ENCODE measurements at regions not wholly inside any gene's neighbourhood (a gene's known extent, or its start where the extent isn't known, plus 50 kb on each side); places are given as distances from the start of the nearest gene placed in this dataset.

- Mint-ChIP-seq H3K4me3 (no peak overlapping the region), H3K27me3 (no peaks in the 10 kb centered on the region), H3K4me1 (no peaks in the 10 kb centered on the region), H3K27ac (no peak overlapping the region), H3K36me3 (no peaks in the 10 kb centered on the region), H3K9me3 (peaks cover 5 to 19% (median 10%) of the 10 kb centered on the region in 5 donors)
- H3K27ac ChIP-seq (ENCODE audit: low read depth, low read length) = no peak overlapping the region
- no peaks in the 10 kb centered on the region for H3K4me1 ChIP-seq (ENCODE audit: insufficient read depth, low read length)
- POLR2A ChIA-PET = no interaction called here
- no peaks in the 10 kb centered on the region for H3K27me3 ChIP-seq (ENCODE audit: insufficient read depth, low read length, poor library complexity, severe bottlenecking)
- H3K36me3 ChIP-seq (ENCODE audit: insufficient read depth, low read length) = no peaks in the 10 kb centered on the region
- DNase-seq = no peak
- H3K4me3 ChIP-seq (ENCODE audit: low read length) = no peak overlapping the region
- H3K9me3 ChIP-seq (ENCODE audit: low read length) = no peaks in the 10 kb centered on the region
- CTCF ChIA-PET = no interaction called here
These were observed 250.8 kb upstream of the MBL2 start for GRCh38 chr10:53023411-53023810.

GRCh38 chr10:53022611-53023088, 250.1 kb upstream of the MBL2 start:
- H3K27ac ChIP-seq (ENCODE audit: low read depth, low read length) = no peak overlapping the region
- H3K4me1 ChIP-seq (ENCODE audit: insufficient read depth, low read length) = no peaks in the 10 kb centered on the region
- Mint-ChIP-seq H3K27ac (no peak overlapping the region), H3K9me3 (peaks cover 5 to 19% (median 14%) of the 10 kb centered on the region in 5 donors), H3K36me3 (no peaks in the 10 kb centered on the region), H3K4me1 (no peaks in the 10 kb centered on the region), H3K4me3 (no peak overlapping the region), H3K27me3 (no peaks in the 10 kb centered on the region)
- H3K4me3 ChIP-seq (ENCODE audit: low read length) = no peak overlapping the region
- ChIA-PET POLR2A (no interaction called here), CTCF (no interaction called here)
- DNase-seq = no peak
- H3K9me3 ChIP-seq (ENCODE audit: low read length) = no peaks in the 10 kb centered on the region
- H3K27me3 ChIP-seq (ENCODE audit: insufficient read depth, low read length, poor library complexity, severe bottlenecking) = no peaks in the 10 kb centered on the region
- no peaks in the 10 kb centered on the region for H3K36me3 ChIP-seq (ENCODE audit: insufficient read depth, low read length)

- H3K27me3 Mint-ChIP-seq = no peaks in the 10 kb centered on the region
- POLR2A ChIA-PET = no interaction called here
- peaks cover 3 to 44% (median 12%) of the 10 kb centered on the region in 5 donors for H3K9me3 Mint-ChIP-seq
- no peaks in the 10 kb centered on the region for H3K4me1 ChIP-seq (ENCODE audit: insufficient read depth, low read length)
- H3K27ac ChIP-seq (ENCODE audit: low read depth, low read length) = no peak overlapping the region
- CTCF ChIA-PET = no interaction called here
- H3K27me3 ChIP-seq (ENCODE audit: insufficient read depth, low read length, poor library complexity, severe bottlenecking) = no peaks in the 10 kb centered on the region
- no peak overlapping the region for H3K4me3 ChIP-seq (ENCODE audit: low read length)
- no peaks in the 10 kb centered on the region for H3K36me3 ChIP-seq (ENCODE audit: insufficient read depth, low read length)
- H3K4me1 Mint-ChIP-seq = no peaks in the 10 kb centered on the region
- no peak overlapping the region for H3K4me3 Mint-ChIP-seq
- no peak overlapping the region for H3K27ac Mint-ChIP-seq
- DNase-seq = no peak
- no peaks in the 10 kb centered on the region for H3K36me3 Mint-ChIP-seq
- H3K9me3 ChIP-seq (ENCODE audit: low read length) = no peaks in the 10 kb centered on the region
These were observed 240.7 kb upstream of the MBL2 start for GRCh38 chr10:53013201-53013810.

GRCh38 chr10:53009961-53010907, 237.7 kb upstream of the MBL2 start:
- Mint-ChIP-seq H3K27me3 (no peaks in the 10 kb centered on the region), H3K4me1 (no peaks in the 10 kb centered on the region), H3K4me3 (no peak overlapping the region), H3K36me3 (no peaks in the 10 kb centered on the region), H3K9me3 (peaks cover under 1 to 33% (median 7%) of the 10 kb centered on the region in 5 donors), H3K27ac (no peak overlapping the region)
- DNase-seq = no peak
- ChIA-PET POLR2A (no interaction called here), CTCF (no interaction called here)
- no peaks in the 10 kb centered on the region for H3K27me3 ChIP-seq (ENCODE audit: insufficient read depth, low read length, poor library complexity, severe bottlenecking)
- no peaks in the 10 kb centered on the region for H3K4me1 ChIP-seq (ENCODE audit: insufficient read depth, low read length)
- H3K9me3 ChIP-seq (ENCODE audit: low read length) = no peaks in the 10 kb centered on the region
- no peak overlapping the region for H3K4me3 ChIP-seq (ENCODE audit: low read length)
- H3K36me3 ChIP-seq (ENCODE audit: insufficient read depth, low read length) = no peaks in the 10 kb centered on the region
- H3K27ac ChIP-seq (ENCODE audit: low read depth, low read length) = no peak overlapping the region

GRCh38 chr10:53007527-53007842, 234.9 kb upstream of the MBL2 start:
- POLR2A ChIA-PET = no interaction called here
- Histone ChIP-seq H3K4me3 (ENCODE audit: low read length) (no peak overlapping the region), H3K27ac (ENCODE audit: low read depth, low read length) (no peak overlapping the region), H3K36me3 (ENCODE audit: insufficient read depth, low read length) (no peaks in the 10 kb centered on the region), H3K9me3 (ENCODE audit: low read length) (no peaks in the 10 kb centered on the region), H3K4me1 (ENCODE audit: insufficient read depth, low read length) (no peaks in the 10 kb centered on the region), H3K27me3 (ENCODE audit: insufficient read depth, low read length, poor library complexity, severe bottlenecking) (no peaks in the 10 kb centered on the region)
- no peak for DNase-seq
- no peak overlapping the region for H3K27ac Mint-ChIP-seq
- CTCF ChIA-PET = no interaction called here
- H3K4me1 Mint-ChIP-seq = no peaks in the 10 kb centered on the region
- no peaks in the 10 kb centered on the region for H3K27me3 Mint-ChIP-seq
- H3K4me3 Mint-ChIP-seq = no peak overlapping the region
- no peaks in the 10 kb centered on the region for H3K36me3 Mint-ChIP-seq
- peaks cover 1 to 26% (median 10%) of the 10 kb centered on the region in 5 donors for H3K9me3 Mint-ChIP-seq

- ChIA-PET CTCF (no interaction called here), POLR2A (interaction anchor here (0.6 kb wide), 1 partner anchor 127 kb away, joined by 3 read pairs; no protein-coding TSS in a partner anchor)
- Histone ChIP-seq H3K4me1 (ENCODE audit: insufficient read depth, low read length) (no peaks in the 10 kb centered on the region), H3K36me3 (ENCODE audit: insufficient read depth, low read length) (no peaks in the 10 kb centered on the region), H3K9me3 (ENCODE audit: low read length) (no peaks in the 10 kb centered on the region), H3K27me3 (ENCODE audit: insufficient read depth, low read length, poor library complexity, severe bottlenecking) (no peaks in the 10 kb centered on the region), H3K27ac (ENCODE audit: low read depth, low read length) (no peak overlapping the region), H3K4me3 (ENCODE audit: low read length) (no peak overlapping the region)
- no peak overlapping the region for H3K27ac Mint-ChIP-seq
- H3K36me3 Mint-ChIP-seq = no peaks in the 10 kb centered on the region
- H3K27me3 Mint-ChIP-seq = no peaks in the 10 kb centered on the region
- H3K9me3 Mint-ChIP-seq = peaks cover 1 to 29% (median 11%) of the 10 kb centered on the region in 5 donors
- H3K4me3 Mint-ChIP-seq = no peak overlapping the region
- no peak for DNase-seq
- no peaks in the 10 kb centered on the region for H3K4me1 Mint-ChIP-seq
These were observed 234.3 kb upstream of the MBL2 start for GRCh38 chr10:53006663-53007526.

- Histone ChIP-seq H3K36me3 (ENCODE audit: insufficient read depth, low read length) (no peaks in the 10 kb centered on the region), H3K27me3 (ENCODE audit: insufficient read depth, low read length, poor library complexity, severe bottlenecking) (no peaks in the 10 kb centered on the region), H3K4me3 (ENCODE audit: low read length) (no peak overlapping the region), H3K9me3 (ENCODE audit: low read length) (no peaks in the 10 kb centered on the region), H3K27ac (ENCODE audit: low read depth, low read length) (no peak overlapping the region), H3K4me1 (ENCODE audit: insufficient read depth, low read length) (no peaks in the 10 kb centered on the region)
- H3K4me1 Mint-ChIP-seq = no peaks in the 10 kb centered on the region
- no peak overlapping the region for H3K4me3 Mint-ChIP-seq
- DNase-seq = no peak
- no peaks in the 10 kb centered on the region for H3K36me3 Mint-ChIP-seq
- CTCF ChIA-PET = no interaction called here
- H3K27me3 Mint-ChIP-seq = no peaks in the 10 kb centered on the region
- POLR2A ChIA-PET = no interaction called here
- no peak overlapping the region for H3K27ac Mint-ChIP-seq
- peaks cover 2 to 27% (median 10%) of the 10 kb centered on the region in 5 donors for H3K9me3 Mint-ChIP-seq
These were observed 233.2 kb upstream of the MBL2 start for GRCh38 chr10:53005612-53006345.

All from CD8-positive, alpha-beta memory T cell (primary cell).